ENCODE measurements at regions not wholly inside any gene's neighbourhood (a gene's known extent, or its start where the extent isn't known, plus 50 kb on each side); places are given as distances from the start of the nearest gene placed in this dataset.

- TF ChIP-seq EZH2phosphoT487 (IDR thresholded peaks at IDR 0.05; ENCODE audit: borderline replicate concordance, low read length), result no peak
- TF ChIP-seq, protein P1, sequence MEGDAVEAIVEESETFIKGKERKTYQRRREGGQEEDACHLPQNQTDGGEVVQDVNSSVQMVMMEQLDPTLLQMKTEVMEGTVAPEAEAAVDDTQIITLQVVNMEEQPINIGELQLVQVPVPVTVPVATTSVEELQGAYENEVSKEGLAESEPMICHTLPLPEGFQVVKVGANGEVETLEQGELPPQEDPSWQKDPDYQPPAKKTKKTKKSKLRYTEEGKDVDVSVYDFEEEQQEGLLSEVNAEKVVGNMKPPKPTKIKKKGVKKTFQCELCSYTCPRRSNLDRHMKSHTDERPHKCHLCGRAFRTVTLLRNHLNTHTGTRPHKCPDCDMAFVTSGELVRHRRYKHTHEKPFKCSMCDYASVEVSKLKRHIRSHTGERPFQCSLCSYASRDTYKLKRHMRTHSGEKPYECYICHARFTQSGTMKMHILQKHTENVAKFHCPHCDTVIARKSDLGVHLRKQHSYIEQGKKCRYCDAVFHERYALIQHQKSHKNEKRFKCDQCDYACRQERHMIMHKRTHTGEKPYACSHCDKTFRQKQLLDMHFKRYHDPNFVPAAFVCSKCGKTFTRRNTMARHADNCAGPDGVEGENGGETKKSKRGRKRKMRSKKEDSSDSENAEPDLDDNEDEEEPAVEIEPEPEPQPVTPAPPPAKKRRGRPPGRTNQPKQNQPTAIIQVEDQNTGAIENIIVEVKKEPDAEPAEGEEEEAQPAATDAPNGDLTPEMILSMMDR (IDR thresholded peaks at IDR 0.05; ENCODE audit: low read depth, low read length, poor library complexity, severe bottlenecking), result no peak
- Histone ChIP-seq H4K20me1 (ENCODE audit: control insufficient read depth, insufficient read depth, low read depth, low read length) (no peaks in the 10 kb centered on the region), H3K36me3 (ENCODE audit: control insufficient read depth, low read length) (no peaks in the 10 kb centered on the region), H3K27me3 (ENCODE audit: control insufficient read depth, low read length) (no peaks in the 10 kb centered on the region), H3K79me2 (ENCODE audit: control insufficient read depth, low read length) (no peaks in the 10 kb centered on the region), H3K9me2 (replicated peaks; ENCODE audit: control insufficient read depth, low read length) (no peaks in the 10 kb centered on the region), H3K4me1 (ENCODE audit: control insufficient read depth, low read length) (no peaks in the 10 kb centered on the region), H3F3A (ENCODE audit: control insufficient read depth, insufficient read depth) (no peaks in the 10 kb centered on the region), H3K9me3 (ENCODE audit: control insufficient read depth, insufficient read depth, low read length) (no peaks in the 10 kb centered on the region), H3K4me3 (ENCODE audit: low read length) (no peak overlapping the region), H3K4me2 (ENCODE audit: low read length) (no peak overlapping the region), H3K27ac (ENCODE audit: low read depth, low read length) (no peak overlapping the region)
Observed at GRCh38 chr11:82267186-82267585, 466.5 kb downstream of the FAM181B start.

DNA sequence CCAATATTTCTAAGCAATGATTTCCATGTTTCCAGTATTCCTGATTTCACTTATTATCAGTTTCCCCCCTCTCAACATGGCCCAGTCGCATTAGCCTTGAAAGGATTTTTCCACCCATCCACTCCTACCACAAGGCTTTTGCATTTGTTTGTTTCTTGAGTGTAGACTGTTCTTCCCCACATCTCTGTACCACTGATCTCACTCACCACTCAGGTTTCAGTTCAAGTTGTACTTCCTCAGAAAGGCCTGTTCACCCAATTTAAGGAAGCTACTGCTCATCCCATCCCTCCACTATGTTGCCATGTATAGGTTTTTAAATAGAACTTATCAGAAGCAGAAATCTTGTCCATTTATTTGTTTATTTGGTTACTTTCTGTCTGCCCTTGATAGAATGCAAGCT lies 472.3 kb downstream of the FAM181B start:
- no peak overlapping the region for H3K4me2 ChIP-seq (ENCODE audit: low read length)
- H3K79me2 ChIP-seq (ENCODE audit: control insufficient read depth, low read length), result no peaks in the 10 kb centered on the region
- no peaks in the 10 kb centered on the region for H3K36me3 ChIP-seq (ENCODE audit: control insufficient read depth, low read length)
- H3K4me1 ChIP-seq (ENCODE audit: control insufficient read depth, low read length), result no peaks in the 10 kb centered on the region
- TF ChIP-seq EZH2phosphoT487 (IDR thresholded peaks at IDR 0.05; ENCODE audit: borderline replicate concordance, low read length), result no peak
- TF ChIP-seq, protein P1 (IDR thresholded peaks at IDR 0.05; ENCODE audit: low read depth, low read length, poor library complexity, severe bottlenecking), result no peak
- H4K20me1 ChIP-seq (ENCODE audit: control insufficient read depth, insufficient read depth, low read depth, low read length), result no peaks in the 10 kb centered on the region
- H3K4me3 ChIP-seq (ENCODE audit: low read length), result no peak overlapping the region
- H3K9me2 ChIP-seq (replicated peaks; ENCODE audit: control insufficient read depth, low read length), result no peaks in the 10 kb centered on the region
- no peaks in the 10 kb centered on the region for H3K27me3 ChIP-seq (ENCODE audit: control insufficient read depth, low read length)
- no peaks in the 10 kb centered on the region for H3K9me3 ChIP-seq (ENCODE audit: control insufficient read depth, insufficient read depth, low read length)
- H3F3A ChIP-seq (ENCODE audit: control insufficient read depth, insufficient read depth), result no peaks in the 10 kb centered on the region
- H3K27ac ChIP-seq (ENCODE audit: low read depth, low read length), result no peak overlapping the region

- H3K4me3 ChIP-seq (ENCODE audit: low read length), result no peak overlapping the region
- H3K36me3 ChIP-seq (ENCODE audit: control insufficient read depth, low read length), result no peaks in the 10 kb centered on the region
- no peaks in the 10 kb centered on the region for H3K4me1 ChIP-seq (ENCODE audit: control insufficient read depth, low read length)
- H3K9me2 ChIP-seq (replicated peaks; ENCODE audit: control insufficient read depth, low read length), result no peaks in the 10 kb centered on the region
- no peak overlapping the region for H3K4me2 ChIP-seq (ENCODE audit: low read length)
- no peak for TF ChIP-seq EZH2phosphoT487 (IDR thresholded peaks at IDR 0.05; ENCODE audit: borderline replicate concordance, low read length)
- TF ChIP-seq, protein P1 (IDR thresholded peaks at IDR 0.05; ENCODE audit: low read depth, low read length, poor library complexity, severe bottlenecking), result no peak
- no peaks in the 10 kb centered on the region for H3K79me2 ChIP-seq (ENCODE audit: control insufficient read depth, low read length)
- H3K27ac ChIP-seq (ENCODE audit: low read depth, low read length), result no peak overlapping the region
- no peaks in the 10 kb centered on the region for H3K27me3 ChIP-seq (ENCODE audit: control insufficient read depth, low read length)
- H4K20me1 ChIP-seq (ENCODE audit: control insufficient read depth, insufficient read depth, low read depth, low read length), result no peaks in the 10 kb centered on the region
- no peaks in the 10 kb centered on the region for H3K9me3 ChIP-seq (ENCODE audit: control insufficient read depth, insufficient read depth, low read length)
- no peaks in the 10 kb centered on the region for H3F3A ChIP-seq (ENCODE audit: control insufficient read depth, insufficient read depth)
Observed at GRCh38 chr11:82250047-82250446, 483.6 kb downstream of the FAM181B start.

DNA sequence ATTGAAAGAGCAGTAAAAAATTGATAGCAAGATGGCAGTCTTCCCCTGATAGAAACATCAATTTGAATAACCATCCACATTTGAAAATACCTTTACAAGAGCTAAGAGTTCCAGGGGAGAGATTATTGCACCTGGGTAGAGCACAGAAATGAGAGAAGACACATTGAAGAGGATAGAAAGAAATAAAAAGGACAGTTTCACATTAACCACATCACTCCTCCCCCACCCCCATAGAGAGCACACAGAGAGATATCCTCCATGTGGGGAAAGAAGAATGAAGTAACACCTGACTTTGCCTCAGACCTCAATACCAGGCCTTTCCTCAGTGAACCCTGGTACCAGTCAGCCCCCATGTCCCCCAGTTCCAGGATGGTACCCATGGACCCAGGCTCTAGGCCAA lies 486.7 kb downstream of the FAM181B start:
- Histone ChIP-seq H3K4me2 (ENCODE audit: low read length) (no peak overlapping the region), H4K20me1 (ENCODE audit: control insufficient read depth, insufficient read depth, low read depth, low read length) (no peaks in the 10 kb centered on the region), H3K4me3 (ENCODE audit: low read length) (no peak overlapping the region), H3K9me2 (replicated peaks; ENCODE audit: control insufficient read depth, low read length) (no peaks in the 10 kb centered on the region), H3K9me3 (ENCODE audit: control insufficient read depth, insufficient read depth, low read length) (no peaks in the 10 kb centered on the region), H3F3A (ENCODE audit: control insufficient read depth, insufficient read depth) (no peaks in the 10 kb centered on the region), H3K79me2 (ENCODE audit: control insufficient read depth, low read length) (no peaks in the 10 kb centered on the region), H3K27me3 (ENCODE audit: control insufficient read depth, low read length) (no peaks in the 10 kb centered on the region), H3K36me3 (ENCODE audit: control insufficient read depth, low read length) (no peaks in the 10 kb centered on the region), H3K27ac (ENCODE audit: low read depth, low read length) (no peak overlapping the region), H3K4me1 (ENCODE audit: control insufficient read depth, low read length) (no peaks in the 10 kb centered on the region)
- TF ChIP-seq, protein P1 (IDR thresholded peaks at IDR 0.05; ENCODE audit: low read depth, low read length, poor library complexity, severe bottlenecking), result no peak
- no peak for TF ChIP-seq EZH2phosphoT487 (IDR thresholded peaks at IDR 0.05; ENCODE audit: borderline replicate concordance, low read length)
